Smooth muscle cell (in vitro differentiated cells): ENCODE measurements at regions not wholly inside any gene's neighbourhood (a gene's known extent, or its start where the extent isn't known, plus 50 kb on each side); places are given as distances from the start of the nearest gene placed in this dataset.

Experiments used
- DNase-seq: peaks from one replicate; lab custom pipeline; 2025; ENCODE audit not compliant: unreplicated experiment; lab: John Stamatoyannopoulos, UW
- H2AFZ ChIP-seq: fragments of 200-600 bp; sonication (generic); 2 replicates; pipeline ENCODE4 v1.6.0; 2016; ENCODE audit warnings: antibody characterized with exemption, low read depth, mild to moderate bottlenecking
- H3F3A ChIP-seq: fragments of 200-600 bp; sonication (generic); 2 replicates; pipeline ENCODE4 v1.6.0; 2017; ENCODE audit warnings: antibody characterized with exemption, low read depth
- H3K27ac ChIP-seq: fragments of 200-600 bp; sonication (generic); 2 replicates; pipeline ENCODE4 v1.5.1; 2016; ENCODE audit warnings: low read depth, mild to moderate bottlenecking
- H3K27me3 ChIP-seq: fragments of 200-600 bp; sonication (generic); 2 replicates; pipeline ENCODE4 v1.6.1; 2016; ENCODE audit warnings: low read depth, mild to moderate bottlenecking
- H3K36me3 ChIP-seq: fragments of 200-600 bp; sonication (generic); 2 replicates; pipeline ENCODE4 v1.5.1; 2016; ENCODE audit warnings: low read depth
- H3K4me1 ChIP-seq: fragments of 200-600 bp; sonication (generic); 2 replicates; pipeline ENCODE4 v1.5.1; 2016; ENCODE audit warnings: low read depth
- H3K4me2 ChIP-seq: fragments of 200-600 bp; sonication (generic); 2 replicates; pipeline ENCODE4 v1.6.0; 2016; ENCODE audit warnings: mild to moderate bottlenecking
- H3K4me3 ChIP-seq: fragments of 200-600 bp; sonication (generic); 2 replicates; pipeline ENCODE4 v1.5.1; 2016; ENCODE audit warnings: mild to moderate bottlenecking
- H3K79me2 ChIP-seq: fragments of 200-600 bp; sonication (generic); 2 replicates; pipeline ENCODE4 v1.6.0; 2016; ENCODE audit warnings: low read depth, mild to moderate bottlenecking
- H3K9ac ChIP-seq: fragments of 200-600 bp; sonication (generic); 2 replicates; pipeline ENCODE4 v1.6.0; 2016; ENCODE audit warnings: low read depth
- H3K9me3 ChIP-seq: fragments of 200-600 bp; sonication (generic); replicated peaks from 2 replicates; pipeline ENCODE4 v1.5.1; 2016; ENCODE audit warnings: low read depth
- H4K20me1 ChIP-seq: fragments of 200-600 bp; sonication (generic); 2 replicates; pipeline ENCODE4 v1.6.0; 2016; ENCODE audit warnings: low read depth
- WGBS: methylation state at CpG from one replicate; pipeline ENCODE4 v1.1.7; 2016; ENCODE audit warnings: low lambda C conversion rate; 5-methylcytosine and 5-hydroxymethylcytosine counted together
- TF ChIP-seq, protein P1 (sequence below): fragments of 200-600 bp; sonication (generic); IDR thresholded peaks from 2 replicates; pipeline ENCODE4 v1.5.1; 2017; ENCODE audit warnings: borderline replicate concordance, mild to moderate bottlenecking, antibody characterized with exemption; ENCODE audit not compliant: insufficient read depth, poor library complexity, severe bottlenecking

DNA sequence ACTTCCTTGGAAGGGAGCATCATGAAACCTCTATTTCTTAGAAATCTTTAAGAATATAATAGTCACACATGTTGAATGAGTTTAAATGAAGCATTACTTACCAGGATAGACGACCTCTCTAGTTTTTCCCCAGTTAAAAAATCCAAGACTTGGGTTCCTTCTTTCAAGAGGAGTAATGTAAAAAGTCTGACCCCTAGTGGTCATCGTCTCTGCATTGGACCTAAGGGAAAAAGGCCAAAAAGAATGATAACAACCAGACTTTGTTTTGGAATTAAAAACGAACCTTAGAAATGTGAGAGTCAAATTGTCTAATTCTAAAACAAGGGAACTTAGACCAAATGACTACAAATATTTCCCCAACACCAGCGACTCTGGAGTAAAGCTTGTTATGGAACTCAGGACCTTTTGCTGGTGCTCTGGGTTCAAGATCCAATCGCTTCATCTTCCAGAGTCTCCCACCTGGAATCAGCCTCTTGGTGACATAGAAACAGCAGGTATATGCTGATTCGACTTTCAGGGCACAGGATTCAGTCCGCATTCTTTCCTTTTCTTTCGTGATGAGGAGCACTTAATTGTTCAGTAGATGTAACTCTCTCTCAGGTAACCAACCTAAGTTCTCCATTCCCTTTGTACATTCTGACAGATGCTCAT is 214.8 kb upstream of the TPRG1 start:
- H3K27ac ChIP-seq, result no peak overlapping the region
- H3K9me3 ChIP-seq, result no peaks in the 10 kb centered on the region
- H4K20me1 ChIP-seq, result no peaks in the 10 kb centered on the region
- H2AFZ ChIP-seq, result no peak overlapping the region
- DNase-seq, result no peak
- peaks cover 4% of the 10 kb centered on the region for H3F3A ChIP-seq
- no peaks in the 10 kb centered on the region for H3K79me2 ChIP-seq
- WGBS, result 29% methylated on average over 8 of the region's 8 CpGs
- H3K27me3 ChIP-seq, result no peaks in the 10 kb centered on the region
- no peak overlapping the region for H3K9ac ChIP-seq
- H3K36me3 ChIP-seq, result no peaks in the 10 kb centered on the region
- no peak overlapping the region for H3K4me3 ChIP-seq
- H3K4me2 ChIP-seq, result no peak overlapping the region
- no peaks in the 10 kb centered on the region for H3K4me1 ChIP-seq
- TF ChIP-seq, protein P1, sequence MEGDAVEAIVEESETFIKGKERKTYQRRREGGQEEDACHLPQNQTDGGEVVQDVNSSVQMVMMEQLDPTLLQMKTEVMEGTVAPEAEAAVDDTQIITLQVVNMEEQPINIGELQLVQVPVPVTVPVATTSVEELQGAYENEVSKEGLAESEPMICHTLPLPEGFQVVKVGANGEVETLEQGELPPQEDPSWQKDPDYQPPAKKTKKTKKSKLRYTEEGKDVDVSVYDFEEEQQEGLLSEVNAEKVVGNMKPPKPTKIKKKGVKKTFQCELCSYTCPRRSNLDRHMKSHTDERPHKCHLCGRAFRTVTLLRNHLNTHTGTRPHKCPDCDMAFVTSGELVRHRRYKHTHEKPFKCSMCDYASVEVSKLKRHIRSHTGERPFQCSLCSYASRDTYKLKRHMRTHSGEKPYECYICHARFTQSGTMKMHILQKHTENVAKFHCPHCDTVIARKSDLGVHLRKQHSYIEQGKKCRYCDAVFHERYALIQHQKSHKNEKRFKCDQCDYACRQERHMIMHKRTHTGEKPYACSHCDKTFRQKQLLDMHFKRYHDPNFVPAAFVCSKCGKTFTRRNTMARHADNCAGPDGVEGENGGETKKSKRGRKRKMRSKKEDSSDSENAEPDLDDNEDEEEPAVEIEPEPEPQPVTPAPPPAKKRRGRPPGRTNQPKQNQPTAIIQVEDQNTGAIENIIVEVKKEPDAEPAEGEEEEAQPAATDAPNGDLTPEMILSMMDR, result peak; percentile 77

DNA sequence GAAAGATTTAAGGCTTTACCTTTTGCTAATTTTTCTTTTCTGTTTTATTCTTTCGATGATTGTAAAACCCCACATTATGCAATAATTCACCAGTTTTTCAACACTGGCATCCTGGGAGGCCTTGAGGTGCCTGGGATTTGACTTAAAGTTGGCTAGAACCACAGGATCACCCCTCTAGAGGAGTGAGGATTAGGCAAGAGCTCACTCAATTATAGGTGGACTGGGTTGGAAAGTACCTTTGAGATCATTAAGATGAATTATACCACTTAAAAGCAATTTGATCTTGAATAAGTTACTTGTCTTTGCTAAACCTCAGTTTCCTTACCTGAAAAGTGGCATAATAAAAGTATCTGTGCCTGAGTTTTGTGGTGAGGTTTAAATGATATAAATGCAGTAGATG is 212.8 kb upstream of the TPRG1 start:
- no peak for DNase-seq
- Histone ChIP-seq H3F3A (peaks cover 4% of the 10 kb centered on the region), H3K9ac (no peak overlapping the region), H4K20me1 (no peaks in the 10 kb centered on the region), H3K4me2 (no peak overlapping the region), H3K36me3 (no peaks in the 10 kb centered on the region), H3K27ac (no peak overlapping the region), H2AFZ (no peak overlapping the region), H3K4me3 (no peak overlapping the region), H3K9me3 (no peaks in the 10 kb centered on the region), H3K4me1 (no peaks in the 10 kb centered on the region), H3K79me2 (no peaks in the 10 kb centered on the region), H3K27me3 (no peaks in the 10 kb centered on the region)
- WGBS, result 100% methylated on average over 1 of the region's 1 CpG
- TF ChIP-seq, protein P1, result no peak

DNA sequence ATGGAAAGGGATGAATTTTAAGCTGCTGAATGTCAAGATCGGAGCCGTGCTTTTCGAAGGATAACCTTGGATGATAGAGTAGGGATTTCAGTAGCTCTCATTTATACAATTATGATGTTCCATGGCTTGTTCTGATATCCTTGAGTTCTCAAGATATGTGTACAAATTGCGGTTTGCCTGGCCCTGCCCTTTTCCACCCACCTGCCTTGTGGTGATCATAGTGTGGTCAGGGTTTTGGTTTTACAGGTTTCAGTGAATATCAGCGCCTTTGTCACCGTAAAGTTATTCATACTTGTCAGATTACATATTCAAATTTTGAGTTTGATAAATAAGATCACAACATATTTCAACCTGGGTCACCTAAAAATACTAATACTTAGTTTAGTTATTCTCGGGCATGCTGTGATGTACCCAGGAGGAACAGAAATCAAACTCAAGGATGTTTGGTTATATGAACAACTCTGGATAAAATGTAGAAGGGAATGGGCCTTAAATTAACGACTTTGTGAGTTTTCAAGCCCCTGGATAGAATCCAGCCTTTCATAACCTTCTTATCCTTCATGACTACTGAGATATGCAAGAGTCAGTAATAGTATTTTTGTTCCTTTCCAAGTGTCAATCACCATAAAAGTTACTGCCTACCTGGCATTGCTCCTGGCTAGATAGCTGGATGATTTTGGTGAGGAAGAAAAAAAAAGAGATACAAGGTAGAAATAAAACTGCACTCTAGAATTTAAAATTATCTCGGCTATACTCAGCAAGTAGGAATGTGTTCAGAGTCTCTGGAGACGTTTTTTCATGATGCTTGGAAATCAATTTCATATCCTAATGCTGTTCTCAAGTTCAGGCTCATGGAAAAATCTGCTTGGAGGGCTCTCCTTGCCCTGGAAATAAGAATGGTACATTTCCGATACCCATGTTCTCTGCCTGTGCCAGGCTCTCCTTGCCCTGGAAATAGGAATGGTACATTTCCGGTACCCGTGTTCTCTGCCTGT is 209.2 kb upstream of the TPRG1 start:
- Histone ChIP-seq H3K27me3 (no peaks in the 10 kb centered on the region), H3K36me3 (no peaks in the 10 kb centered on the region), H3K4me3 (no peak overlapping the region), H3K9me3 (no peaks in the 10 kb centered on the region), H3F3A (no peaks in the 10 kb centered on the region), H3K4me2 (no peak overlapping the region), H3K9ac (no peak overlapping the region), H3K79me2 (no peaks in the 10 kb centered on the region), H4K20me1 (no peaks in the 10 kb centered on the region), H3K4me1 (no peaks in the 10 kb centered on the region), H3K27ac (no peak overlapping the region), H2AFZ (no peak overlapping the region)
- TF ChIP-seq, protein P1, result no peak
- DNase-seq, result no peak
- WGBS, result 89% methylated on average over 13 of the region's 13 CpGs
